ENCODE measurements at regions not wholly inside any gene's neighbourhood (a gene's known extent, or its start where the extent isn't known, plus 50 kb on each side); places are given as distances from the start of the nearest gene placed in this dataset.

GRCh38 chr6:88358846-88359245 is 192.7 kb upstream of the CNR1 start:
- ATAC-seq (no peak), DNase-seq (ENCODE audit: low spot score in 2 of 2) (no peak)
- Mint-ChIP-seq H3K9me3 (no peaks in the 10 kb centered on the region), H3K27ac (no peak overlapping the region), H3K36me3 (no peaks in the 10 kb centered on the region)

GRCh38 chr6:88349511-88349910 is 183.4 kb upstream of the CNR1 start:
- no peak overlapping the region for H3K27ac Mint-ChIP-seq
- H3K9me3 Mint-ChIP-seq, result peaks cover 0 to 4% of the 10 kb centered on the region in 2 donors
- H3K36me3 Mint-ChIP-seq, result no peaks in the 10 kb centered on the region
- ATAC-seq (no peak), DNase-seq (ENCODE audit: low spot score in 2 of 2) (no peak)

- Mint-ChIP-seq H3K36me3 (no peaks in the 10 kb centered on the region), H3K27ac (no peak overlapping the region), H3K9me3 (no peaks in the 10 kb centered on the region)
- no peak for ATAC-seq
- DNase-seq (ENCODE audit: low spot score in 2 of 2), result no peak
Observed at GRCh38 chr6:88342336-88342735, 176.2 kb upstream of the CNR1 start.

GRCh38 chr6:88339761-88340160 is 173.6 kb upstream of the CNR1 start:
- H3K27ac Mint-ChIP-seq, result no peak overlapping the region
- no peak for DNase-seq (ENCODE audit: low spot score in 2 of 2)
- H3K36me3 Mint-ChIP-seq, result no peaks in the 10 kb centered on the region
- H3K9me3 Mint-ChIP-seq, result peaks cover 0 to 6% of the 10 kb centered on the region in 2 donors
- ATAC-seq, result no peak

GRCh38 chr6:88321306-88321705 is 155.2 kb upstream of the CNR1 start:
- ATAC-seq, result no peak
- H3K9me3 Mint-ChIP-seq, result no peaks in the 10 kb centered on the region
- H3K36me3 Mint-ChIP-seq, result no peaks in the 10 kb centered on the region
- no peak for DNase-seq (ENCODE audit: low spot score in 2 of 2)
- no peak overlapping the region for H3K27ac Mint-ChIP-seq

GRCh38 chr6:88311561-88311960 is 145.4 kb upstream of the CNR1 start:
- Mint-ChIP-seq H3K36me3 (no peaks in the 10 kb centered on the region), H3K27ac (no peak overlapping the region), H3K9me3 (no peaks in the 10 kb centered on the region)
- DNase-seq (ENCODE audit: low spot score in 2 of 2) (no peak), ATAC-seq (no peak)

GRCh38 chr6:88304520-88304919 is 138.4 kb upstream of the CNR1 start:
- ATAC-seq, result no peak
- H3K9me3 Mint-ChIP-seq, result no peaks in the 10 kb centered on the region
- no peak for DNase-seq (ENCODE audit: low spot score in 2 of 2)
- no peak overlapping the region for H3K27ac Mint-ChIP-seq
- no peaks in the 10 kb centered on the region for H3K36me3 Mint-ChIP-seq

- no peak for ATAC-seq
- no peak for DNase-seq (ENCODE audit: low spot score in 2 of 2)
- Mint-ChIP-seq H3K36me3 (no peaks in the 10 kb centered on the region), H3K27ac (no peak overlapping the region), H3K9me3 (no peaks in the 10 kb centered on the region)
Observed at GRCh38 chr6:88302769-88303225, 136.7 kb upstream of the CNR1 start.

- H3K27ac Mint-ChIP-seq, result no peak overlapping the region
- no peaks in the 10 kb centered on the region for H3K9me3 Mint-ChIP-seq
- no peaks in the 10 kb centered on the region for H3K36me3 Mint-ChIP-seq
- DNase-seq (ENCODE audit: low spot score in 2 of 2), result no peak
- ATAC-seq, result no peak
Observed at GRCh38 chr6:88301888-88302768, 136.0 kb upstream of the CNR1 start.

- Mint-ChIP-seq H3K9me3 (no peaks in the 10 kb centered on the region), H3K36me3 (no peaks in the 10 kb centered on the region), H3K27ac (no peak overlapping the region)
- ATAC-seq, result no peak
- no peak for DNase-seq (ENCODE audit: low spot score in 2 of 2)
Observed at GRCh38 chr6:88301256-88301655, 135.1 kb upstream of the CNR1 start.

GRCh38 chr6:88298066-88298845 is 132.1 kb upstream of the CNR1 start:
- ATAC-seq, result no peak
- DNase-seq (ENCODE audit: low spot score in 2 of 2), result no peak
- H3K36me3 Mint-ChIP-seq, result no peaks in the 10 kb centered on the region
- H3K9me3 Mint-ChIP-seq, result no peaks in the 10 kb centered on the region
- H3K27ac Mint-ChIP-seq, result no peak overlapping the region

GRCh38 chr6:88296694-88297093 is 130.5 kb upstream of the CNR1 start:
- Mint-ChIP-seq H3K27ac (no peak overlapping the region), H3K36me3 (no peaks in the 10 kb centered on the region), H3K9me3 (no peaks in the 10 kb centered on the region)
- no peak for DNase-seq (ENCODE audit: low spot score in 2 of 2)
- no peak for ATAC-seq

GRCh38 chr6:88295663-88296062 is 129.5 kb upstream of the CNR1 start:
- Mint-ChIP-seq H3K36me3 (no peaks in the 10 kb centered on the region), H3K9me3 (peaks cover 0 to 2% of the 10 kb centered on the region in 2 donors), H3K27ac (no peak overlapping the region)
- no peak for DNase-seq (ENCODE audit: low spot score in 2 of 2)
- no peak for ATAC-seq

GRCh38 chr6:88294702-88295101 is 128.6 kb upstream of the CNR1 start:
- ATAC-seq (no peak), DNase-seq (ENCODE audit: low spot score in 2 of 2) (no peak)
- H3K36me3 Mint-ChIP-seq, result no peaks in the 10 kb centered on the region
- H3K27ac Mint-ChIP-seq, result no peak overlapping the region
- H3K9me3 Mint-ChIP-seq, result peaks cover 0 to 6% of the 10 kb centered on the region in 2 donors

GRCh38 chr6:88290411-88290810 is 124.3 kb upstream of the CNR1 start:
- H3K27ac Mint-ChIP-seq, result no peak overlapping the region
- H3K9me3 Mint-ChIP-seq, result peaks cover 8 to 17% of the 10 kb centered on the region in 2 donors
- H3K36me3 Mint-ChIP-seq, result peaks cover 0 to 16% of the 10 kb centered on the region in 2 donors
- no peak for ATAC-seq
- no peak for DNase-seq (ENCODE audit: low spot score in 2 of 2)

GRCh38 chr6:88287696-88288095 is 121.5 kb upstream of the CNR1 start:
- H3K36me3 Mint-ChIP-seq, result peaks cover 0 to 16% of the 10 kb centered on the region in 2 donors

GRCh38 chr6:88276331-88276730 is 110.2 kb upstream of the CNR1 start:
- ATAC-seq, result no peak
- no peaks in the 10 kb centered on the region for H3K36me3 Mint-ChIP-seq
- DNase-seq (ENCODE audit: low spot score in 2 of 2), result no peak
- H3K27ac Mint-ChIP-seq, result no peak overlapping the region
- H3K9me3 Mint-ChIP-seq, result peaks cover 4 to 7% of the 10 kb centered on the region in 2 donors

More at GRCh38 chr6:88287696-88288095, 121.5 kb upstream of the CNR1 start:
- ATAC-seq (no peak), DNase-seq (ENCODE audit: low spot score in 2 of 2) (no peak)
- Mint-ChIP-seq H3K27ac (no peak overlapping the region), H3K9me3 (peaks cover 8 to 22% of the 10 kb centered on the region in 2 donors)
